MM.1S (cell line): ENCODE measurements at regions not wholly inside any gene's neighbourhood (a gene's known extent, or its start where the extent isn't known, plus 50 kb on each side); places are given as distances from the start of the nearest gene placed in this dataset.

Experiments
- DNase-seq: peaks from one replicate; pipeline ENCODE4 v3.0.0-alpha.2; 2015
- H2AFZ ChIP-seq: fragments of 300-600 bp; sonication (generic); 2 replicates; pipeline ENCODE4 v1.6.0; 2016; ENCODE audit warnings: antibody characterized with exemption, low read length
- H3F3A ChIP-seq: fragments of 300-600 bp; sonication (generic); 2 replicates; pipeline ENCODE4 v1.6.1; 2016; ENCODE audit warnings: mild to moderate bottlenecking, antibody characterized with exemption, low read length, moderate library complexity, mixed read lengths; ENCODE audit not compliant: insufficient read depth
- H3K27ac ChIP-seq: fragments of 300-600 bp; sonication (generic); 2 replicates; pipeline ENCODE4 v1.5.1; 2016; ENCODE audit warnings: mild to moderate bottlenecking, low read length
- H3K27me3 ChIP-seq: fragments of 300-600 bp; sonication (generic); replicated peaks from 2 replicates; pipeline ENCODE4 v1.6.0; 2016; ENCODE audit warnings: low read length; ENCODE audit not compliant: insufficient read depth
- H3K36me3 ChIP-seq: fragments of 300-600 bp; sonication (generic); replicated peaks from 2 replicates; pipeline ENCODE4 v1.6.1; 2016; ENCODE audit warnings: mild to moderate bottlenecking, low read length, mixed read lengths; ENCODE audit not compliant: insufficient read depth
- H3K4me1 ChIP-seq: fragments of 300-600 bp; sonication (generic); 2 replicates; pipeline ENCODE4 v1.6.1; 2016; ENCODE audit warnings: low read length, mixed read lengths
- H3K4me2 ChIP-seq: fragments of 300-600 bp; sonication (generic); 2 replicates; pipeline ENCODE4 v1.6.0; 2016; ENCODE audit warnings: low read depth, low read length
- H3K4me3 ChIP-seq: fragments of 300-600 bp; sonication (generic); 2 replicates; pipeline ENCODE4 v1.5.1; 2016; ENCODE audit warnings: low read length, mixed read lengths
- H3K79me2 ChIP-seq: fragments of 300-600 bp; sonication (generic); 2 replicates; pipeline ENCODE4 v1.6.1; 2016; ENCODE audit warnings: mixed run types, low read length, mixed read lengths
- H3K9ac ChIP-seq: fragments of 300-600 bp; sonication (generic); 2 replicates; pipeline ENCODE4 v1.6.1; 2016; ENCODE audit warnings: low read length, mixed read lengths
- H3K9me2 ChIP-seq: fragments of 300-600 bp; sonication (generic); replicated peaks from 2 replicates; pipeline ENCODE4 v1.6.1; 2016; ENCODE audit warnings: mild to moderate bottlenecking, low read length, mixed read lengths; ENCODE audit not compliant: insufficient read depth
- H3K9me3 ChIP-seq: fragments of 300-600 bp; sonication (generic); replicated peaks from 2 replicates; pipeline ENCODE4 v1.6.1; 2016; ENCODE audit warnings: mild to moderate bottlenecking, low read length, mixed read lengths; ENCODE audit not compliant: insufficient read depth
- H4K20me1 ChIP-seq: fragments of 300-600 bp; sonication (generic); 2 replicates; pipeline ENCODE4 v1.6.1; 2016; ENCODE audit warnings: mild to moderate bottlenecking, low read length, moderate library complexity, mixed read lengths; ENCODE audit not compliant: insufficient read depth
- CTCF ChIP-seq: fragments of 300-600 bp; sonication (generic); IDR thresholded peaks from 2 replicates; pipeline ENCODE4 v1.5.1; 2016; ENCODE audit warnings: antibody characterized with exemption, low read length, mixed read lengths
- EZH2 ChIP-seq: fragments of 300-600 bp; sonication (generic); optimal IDR thresholded peaks from 2 replicates; pipeline ENCODE3; 2017; ENCODE audit warnings: low read depth, mild to moderate bottlenecking, antibody characterized with exemption, low read length, mixed read lengths
- EZH2phosphoT487 ChIP-seq: fragments of 300-600 bp; sonication (generic); IDR thresholded peaks from 2 replicates; pipeline ENCODE4 v1.6.1; 2018; ENCODE audit warnings: antibody characterized with exemption, low read length

GRCh38 chr6:79833964-79834284 is 113.4 kb downstream of the ELOVL4 start:
- Histone ChIP-seq H3K9ac (no peak overlapping the region), H3K9me3 (no peaks in the 10 kb centered on the region), H3K4me3 (no peak overlapping the region), H3K36me3 (no peaks in the 10 kb centered on the region), H3K9me2 (no peaks in the 10 kb centered on the region), H3F3A (no peaks in the 10 kb centered on the region), H3K4me2 (no peak overlapping the region), H3K27me3 (no peaks in the 10 kb centered on the region), H2AFZ (no peak overlapping the region), H3K27ac (no peak overlapping the region), H4K20me1 (no peaks in the 10 kb centered on the region), H3K79me2 (no peaks in the 10 kb centered on the region), H3K4me1 (no peaks in the 10 kb centered on the region)
- no peak for DNase-seq
- no peak for TF ChIP-seq EZH2phosphoT487
- TF ChIP-seq CTCF: no peak
- no peak for TF ChIP-seq EZH2

GRCh38 chr6:79833264-79833963 is 113.9 kb downstream of the ELOVL4 start:
- H2AFZ ChIP-seq: no peak overlapping the region
- H3F3A ChIP-seq: no peaks in the 10 kb centered on the region
- H3K4me3 ChIP-seq: no peak overlapping the region
- no peak overlapping the region for H3K27ac ChIP-seq
- H3K36me3 ChIP-seq: no peaks in the 10 kb centered on the region
- H3K9ac ChIP-seq: no peak overlapping the region
- no peaks in the 10 kb centered on the region for H3K4me1 ChIP-seq
- no peaks in the 10 kb centered on the region for H3K9me3 ChIP-seq
- H3K79me2 ChIP-seq: no peaks in the 10 kb centered on the region
- DNase-seq: no peak
- H3K4me2 ChIP-seq: no peak overlapping the region
- TF ChIP-seq EZH2phosphoT487: no peak
- TF ChIP-seq EZH2: no peak
- no peak for TF ChIP-seq CTCF
- no peaks in the 10 kb centered on the region for H4K20me1 ChIP-seq
- no peaks in the 10 kb centered on the region for H3K9me2 ChIP-seq
- no peaks in the 10 kb centered on the region for H3K27me3 ChIP-seq

- H3K27me3 ChIP-seq: no peaks in the 10 kb centered on the region
- H3K4me2 ChIP-seq: no peak overlapping the region
- H3K36me3 ChIP-seq: no peaks in the 10 kb centered on the region
- no peaks in the 10 kb centered on the region for H3K79me2 ChIP-seq
- H2AFZ ChIP-seq: no peak overlapping the region
- no peaks in the 10 kb centered on the region for H3F3A ChIP-seq
- no peaks in the 10 kb centered on the region for H3K9me3 ChIP-seq
- H3K9ac ChIP-seq: no peak overlapping the region
- H3K4me1 ChIP-seq: no peaks in the 10 kb centered on the region
- no peaks in the 10 kb centered on the region for H3K9me2 ChIP-seq
- no peak overlapping the region for H3K4me3 ChIP-seq
- TF ChIP-seq EZH2 (no peak), CTCF (no peak), EZH2phosphoT487 (no peak)
- no peak overlapping the region for H3K27ac ChIP-seq
- DNase-seq: no peak
- H4K20me1 ChIP-seq: no peaks in the 10 kb centered on the region
Observed at GRCh38 chr6:79832723-79833122, 114.6 kb downstream of the ELOVL4 start.
